Neural progenitor cell (in vitro differentiated cells): ENCODE measurements at regions not wholly inside any gene's neighbourhood (a gene's known extent, or its start where the extent isn't known, plus 50 kb on each side); places are given as distances from the start of the nearest gene placed in this dataset.

ENCODE experiments used
- DNase-seq: peaks from one replicate; pipeline ENCODE4 v3.0.0-alpha.2; 2016; ENCODE audit warnings: low spot score
- H2AFZ ChIP-seq: fragments of 200-600 bp; sonication (generic); replicated peaks from 2 replicates; pipeline ENCODE4 v1.6.1; 2016; ENCODE audit warnings: antibody characterized with exemption
- H3F3A ChIP-seq: fragments of 200-600 bp; sonication (generic); 2 replicates; pipeline ENCODE4 v1.6.1; 2016; ENCODE audit warnings: antibody characterized with exemption, low read depth
- H3K27ac ChIP-seq: fragments of 200-600 bp; sonication (generic); 2 replicates; pipeline ENCODE4 v1.5.1; 2016; ENCODE audit warnings: mild to moderate bottlenecking
- H3K27me3 ChIP-seq: fragments of 200-600 bp; sonication (generic); 2 replicates; pipeline ENCODE4 v1.6.1; 2016; ENCODE audit warnings: mild to moderate bottlenecking, moderate library complexity
- H3K36me3 ChIP-seq: fragments of 200-600 bp; sonication (generic); 2 replicates; pipeline ENCODE4 v1.5.1; 2016
- H3K4me1 ChIP-seq: fragments of 200-600 bp; sonication (generic); 2 replicates; pipeline ENCODE4 v1.6.1; 2016; ENCODE audit warnings: mixed run types
- H3K4me2 ChIP-seq: fragments of 200-600 bp; sonication (generic); 2 replicates; pipeline ENCODE4 v1.6.1; 2016
- H3K4me3 ChIP-seq: fragments of 200-600 bp; sonication (generic); 2 replicates; pipeline ENCODE4 v1.5.1; 2016
- H3K79me2 ChIP-seq: fragments of 200-600 bp; sonication (generic); 2 replicates; pipeline ENCODE4 v1.6.1; 2016; ENCODE audit warnings: low read depth
- H3K9ac ChIP-seq: fragments of 200-600 bp; sonication (generic); 2 replicates; pipeline ENCODE4 v1.6.1; 2016
- H3K9me3 ChIP-seq: fragments of 200-600 bp; sonication (generic); 2 replicates; pipeline ENCODE4 v1.5.1; 2016; ENCODE audit warnings: low read depth
- H4K20me1 ChIP-seq: fragments of 200-600 bp; sonication (generic); 2 replicates; pipeline ENCODE4 v1.6.1; 2016; ENCODE audit warnings: low read depth
- H3K27ac Mint-ChIP-seq: 3 replicates; pipeline ENCODE4 v1.8.0; 2021; ENCODE audit warnings: mixed read lengths
- H3K27me3 Mint-ChIP-seq: 2 replicates; pipeline ENCODE4 v1.8.0; 2022; ENCODE audit warnings: low read depth, mild to moderate bottlenecking, inconsistent platforms, moderate library complexity, mixed read lengths; ENCODE audit not compliant: insufficient read depth
- H3K36me3 Mint-ChIP-seq: 3 replicates; pipeline ENCODE4 v1.8.0; 2021; ENCODE audit warnings: mixed read lengths
- H3K4me1 Mint-ChIP-seq: 3 replicates; pipeline ENCODE4 v1.8.0; 2021; ENCODE audit warnings: mixed read lengths
- H3K4me3 Mint-ChIP-seq: 3 replicates; pipeline ENCODE4 v1.8.0; 2021; ENCODE audit warnings: mild to moderate bottlenecking, moderate library complexity, mixed read lengths
- H3K9me3 Mint-ChIP-seq: 3 replicates; pipeline ENCODE4 v1.8.0; 2020; ENCODE audit warnings: mixed read lengths
- EZH2 ChIP-seq: fragments of 200-600 bp; sonication (generic); IDR thresholded peaks from 2 replicates; pipeline ENCODE4 v1.6.1; 2017; ENCODE audit warnings: antibody characterized with exemption, mild to moderate bottlenecking, moderate library complexity
- EZH2phosphoT487 ChIP-seq: fragments of 200-600 bp; sonication (generic); IDR thresholded peaks from 2 replicates; pipeline ENCODE4 v1.6.1; 2017; ENCODE audit warnings: antibody characterized with exemption
- TF ChIP-seq, protein P1 (sequence below): fragments of 200-600 bp; sonication (generic); IDR thresholded peaks from 2 replicates; pipeline ENCODE4 v1.5.1; 2017; ENCODE audit warnings: antibody characterized with exemption, mild to moderate bottlenecking

DNA sequence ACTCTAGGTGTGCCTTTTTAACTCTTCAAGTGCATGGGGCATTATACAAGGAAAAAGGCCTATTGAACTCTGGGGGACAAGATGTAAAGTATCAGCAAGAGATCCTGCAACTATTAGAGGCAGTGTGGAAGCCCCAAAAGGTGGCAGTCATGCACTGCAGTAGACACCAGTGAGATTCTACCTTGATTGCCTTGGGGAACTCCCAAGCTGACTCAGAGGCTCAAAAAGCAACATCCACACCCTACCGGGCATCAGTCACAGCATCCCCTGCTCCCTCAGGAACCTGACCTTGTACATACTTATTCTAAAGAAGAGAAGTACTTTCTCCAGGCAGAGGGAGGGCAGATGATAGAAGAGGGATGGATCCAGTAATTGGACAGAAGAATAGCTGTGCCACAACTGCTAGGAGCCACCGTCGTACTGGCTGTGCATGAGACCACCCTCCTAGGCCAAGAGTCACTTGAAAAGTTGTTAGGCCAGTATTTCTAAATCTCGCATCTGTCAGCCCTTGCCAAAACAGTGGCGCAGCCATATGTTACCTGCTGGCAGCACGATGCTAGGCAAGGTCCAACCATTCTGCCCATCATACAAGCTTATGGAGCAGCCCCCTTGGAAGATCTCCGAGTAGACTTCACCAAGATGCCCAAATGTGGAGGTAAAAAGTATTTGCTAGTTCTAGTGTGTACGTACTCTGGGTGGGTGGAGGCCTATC lies 523.1 kb upstream of the FRG2C start:
- Histone ChIP-seq H2AFZ (no peak overlapping the region), H3K79me2 (no peaks in the 10 kb centered on the region), H3K4me2 (no peak overlapping the region), H3K9me3 (no peaks in the 10 kb centered on the region), H3K9ac (no peak overlapping the region), H4K20me1 (no peaks in the 10 kb centered on the region), H3F3A (no peaks in the 10 kb centered on the region), H3K27ac (no peak overlapping the region), H3K27me3 (no peaks in the 10 kb centered on the region), H3K4me3 (no peak overlapping the region), H3K4me1 (no peaks in the 10 kb centered on the region), H3K36me3 (no peaks in the 10 kb centered on the region)
- Mint-ChIP-seq H3K4me3 (no peak overlapping the region), H3K9me3 (peaks cover 14% of the 10 kb centered on the region), H3K36me3 (no peaks in the 10 kb centered on the region), H3K4me1 (no peaks in the 10 kb centered on the region), H3K27me3 (no peaks in the 10 kb centered on the region), H3K27ac (no peak overlapping the region)
- TF ChIP-seq EZH2phosphoT487 (no peak), EZH2 (no peak)
- TF ChIP-seq, protein P1, sequence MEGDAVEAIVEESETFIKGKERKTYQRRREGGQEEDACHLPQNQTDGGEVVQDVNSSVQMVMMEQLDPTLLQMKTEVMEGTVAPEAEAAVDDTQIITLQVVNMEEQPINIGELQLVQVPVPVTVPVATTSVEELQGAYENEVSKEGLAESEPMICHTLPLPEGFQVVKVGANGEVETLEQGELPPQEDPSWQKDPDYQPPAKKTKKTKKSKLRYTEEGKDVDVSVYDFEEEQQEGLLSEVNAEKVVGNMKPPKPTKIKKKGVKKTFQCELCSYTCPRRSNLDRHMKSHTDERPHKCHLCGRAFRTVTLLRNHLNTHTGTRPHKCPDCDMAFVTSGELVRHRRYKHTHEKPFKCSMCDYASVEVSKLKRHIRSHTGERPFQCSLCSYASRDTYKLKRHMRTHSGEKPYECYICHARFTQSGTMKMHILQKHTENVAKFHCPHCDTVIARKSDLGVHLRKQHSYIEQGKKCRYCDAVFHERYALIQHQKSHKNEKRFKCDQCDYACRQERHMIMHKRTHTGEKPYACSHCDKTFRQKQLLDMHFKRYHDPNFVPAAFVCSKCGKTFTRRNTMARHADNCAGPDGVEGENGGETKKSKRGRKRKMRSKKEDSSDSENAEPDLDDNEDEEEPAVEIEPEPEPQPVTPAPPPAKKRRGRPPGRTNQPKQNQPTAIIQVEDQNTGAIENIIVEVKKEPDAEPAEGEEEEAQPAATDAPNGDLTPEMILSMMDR = no peak
- DNase-seq = no peak

DNA sequence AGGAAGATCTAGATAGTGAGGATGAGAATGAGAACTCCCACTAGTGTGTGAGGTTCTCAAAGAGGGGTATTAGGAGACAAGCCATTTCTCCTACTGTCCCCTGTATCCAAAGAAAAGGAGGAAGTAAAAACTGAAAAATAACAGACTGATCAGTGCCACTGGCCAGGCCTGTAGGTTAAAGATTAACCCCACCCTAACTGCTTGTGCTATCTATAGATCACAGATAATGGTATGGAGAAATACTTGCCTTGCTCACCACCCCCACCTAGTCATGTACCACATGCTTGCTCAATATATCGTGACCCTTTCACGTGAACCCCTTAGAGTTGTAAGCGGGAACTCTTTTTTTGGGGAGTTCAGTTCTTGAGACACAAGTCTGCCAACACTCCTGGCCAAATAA lies 519.7 kb upstream of the FRG2C start:
- H3K4me2 ChIP-seq = no peak overlapping the region
- H3K79me2 ChIP-seq = no peaks in the 10 kb centered on the region
- H3K36me3 Mint-ChIP-seq = no peaks in the 10 kb centered on the region
- no peaks in the 10 kb centered on the region for H4K20me1 ChIP-seq
- no peak overlapping the region for H3K27ac ChIP-seq
- H3F3A ChIP-seq = no peaks in the 10 kb centered on the region
- no peaks in the 10 kb centered on the region for H3K9me3 Mint-ChIP-seq
- no peaks in the 10 kb centered on the region for H3K36me3 ChIP-seq
- DNase-seq = no peak
- TF ChIP-seq, protein P1 = no peak
- TF ChIP-seq EZH2phosphoT487 (no peak), EZH2 (no peak)
- no peaks in the 10 kb centered on the region for H3K27me3 ChIP-seq
- no peak overlapping the region for H3K4me3 ChIP-seq
- no peaks in the 10 kb centered on the region for H3K4me1 ChIP-seq
- H3K27me3 Mint-ChIP-seq = no peaks in the 10 kb centered on the region
- H3K4me3 Mint-ChIP-seq = no peak overlapping the region
- H2AFZ ChIP-seq = no peak overlapping the region
- no peak overlapping the region for H3K27ac Mint-ChIP-seq
- no peaks in the 10 kb centered on the region for H3K4me1 Mint-ChIP-seq
- H3K9ac ChIP-seq = no peak overlapping the region
- no peaks in the 10 kb centered on the region for H3K9me3 ChIP-seq

DNA sequence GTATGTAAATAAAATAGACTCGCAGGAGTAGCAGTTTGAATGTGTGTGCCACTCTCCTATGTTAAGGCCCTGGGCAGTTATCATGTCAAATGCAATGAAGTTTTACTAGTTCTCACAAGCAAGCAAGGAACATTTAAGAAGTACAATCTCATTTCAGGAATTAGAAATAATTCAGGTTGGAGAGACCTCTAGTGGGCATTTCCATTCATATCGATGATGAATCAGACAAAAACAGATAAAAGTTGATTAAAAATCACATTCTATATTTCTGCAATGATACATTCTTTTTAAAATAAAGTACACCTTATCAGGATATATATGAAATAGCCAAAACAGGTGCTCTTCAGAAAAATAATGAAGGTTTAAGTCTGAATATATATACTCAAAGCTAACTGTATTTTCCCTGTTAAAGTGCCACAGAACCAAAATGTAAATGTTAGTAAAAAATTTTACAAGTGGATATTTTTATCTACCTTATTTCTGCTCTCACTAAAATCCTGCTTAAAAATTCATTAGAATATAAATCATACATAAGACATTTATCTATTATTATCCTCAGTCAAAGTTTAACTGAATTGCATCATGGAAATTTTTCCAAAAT lies 492.4 kb upstream of the FRG2C start:
- Histone ChIP-seq H2AFZ (no peak overlapping the region), H3K4me3 (no peak overlapping the region), H3K9me3 (no peaks in the 10 kb centered on the region), H3K79me2 (no peaks in the 10 kb centered on the region), H3K36me3 (no peaks in the 10 kb centered on the region), H3K4me2 (no peak overlapping the region), H3K9ac (no peak overlapping the region), H3K27ac (no peak overlapping the region), H4K20me1 (no peaks in the 10 kb centered on the region), H3F3A (no peaks in the 10 kb centered on the region), H3K4me1 (peaks cover 1% of the 10 kb centered on the region), H3K27me3 (no peaks in the 10 kb centered on the region)
- Mint-ChIP-seq H3K9me3 (no peaks in the 10 kb centered on the region), H3K27ac (no peak overlapping the region), H3K36me3 (no peaks in the 10 kb centered on the region), H3K4me3 (no peak overlapping the region), H3K4me1 (peaks cover 13% of the 10 kb centered on the region), H3K27me3 (no peaks in the 10 kb centered on the region)
- TF ChIP-seq, protein P1 = peak; percentile 71
- TF ChIP-seq EZH2phosphoT487 = no peak
- peak; percentile 31 for DNase-seq
